HG03175 (cell line): ENCODE measurements at regions not wholly inside any gene's neighbourhood (a gene's known extent, or its start where the extent isn't known, plus 50 kb on each side); places are given as distances from the start of the nearest gene placed in this dataset.
"Not testable (repeated sequence)": the region's sequence is repeated elsewhere in the genome, so short reads cannot be mapped to it uniquely, and the experiment has no call there.

Experiments
- ATAC-seq: cut with Tn5 transposase; IDR thresholded peaks from one replicate; pipeline ENCODE4 v1.9.1; 2021; ENCODE audit warnings: mild to moderate bottlenecking, moderate library complexity; ENCODE audit not compliant: unreplicated experiment

- ATAC-seq, result no peak
Observed at GRCh38 chr2:187986390-187987105, 305.1 kb upstream of the GULP1 start.

GRCh38 chr2:187988348-187988747 is 303.3 kb upstream of the GULP1 start:
- ATAC-seq, result peak; percentile 30

- ATAC-seq, result no peak
Observed at GRCh38 chr2:187989925-187990623, 301.6 kb upstream of the GULP1 start.

- no peak for ATAC-seq
Observed at GRCh38 chr2:187991389-187991788, 300.3 kb upstream of the GULP1 start.

DNA sequence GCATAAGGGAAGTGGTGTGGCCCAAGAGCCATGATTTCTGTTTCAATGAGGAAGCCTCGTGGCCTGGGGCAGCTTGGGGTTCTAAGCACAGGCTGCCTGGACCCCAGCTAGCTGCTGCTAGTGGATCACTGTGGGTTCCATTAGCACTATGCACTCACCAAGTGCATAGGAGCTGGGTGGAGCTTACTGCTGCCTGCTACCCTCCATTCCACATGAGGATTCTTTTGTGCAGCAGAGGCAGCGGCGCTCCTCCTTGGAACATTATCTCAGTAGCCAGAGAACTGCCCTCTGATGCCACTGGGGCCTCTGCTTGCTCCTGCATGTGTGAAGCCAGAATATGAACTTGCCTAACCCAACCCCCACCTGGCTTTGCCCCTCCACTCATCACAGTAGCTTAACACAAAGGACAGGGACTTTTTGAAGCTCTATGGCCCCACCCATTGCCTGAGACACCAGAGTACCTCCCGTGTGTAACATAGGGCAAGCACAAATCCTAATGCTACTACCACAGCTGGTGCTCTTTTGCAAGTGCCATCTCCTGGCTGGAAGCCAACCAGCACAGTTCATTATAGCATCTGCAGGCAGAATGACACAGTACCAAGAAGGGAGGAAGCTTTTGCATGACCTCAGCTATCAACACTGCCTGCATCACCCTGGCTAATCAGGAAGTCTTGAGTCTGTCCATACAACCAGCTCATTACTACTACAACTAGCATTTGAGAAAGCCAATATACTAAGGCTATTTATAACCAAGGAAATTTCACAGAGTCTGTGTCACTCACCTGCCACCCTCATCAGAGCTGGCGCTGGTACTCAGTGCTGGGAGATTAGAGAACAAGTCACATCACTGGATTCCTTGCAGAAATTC is 297.0 kb upstream of the GULP1 start:
- no peak for ATAC-seq

- no peak for ATAC-seq
Observed at GRCh38 chr2:187995556-187995955, 296.1 kb upstream of the GULP1 start.

- ATAC-seq, result no peak
Observed at GRCh38 chr2:187996630-187997029, 295.0 kb upstream of the GULP1 start.

GRCh38 chr2:188000189-188000588 is 291.5 kb upstream of the GULP1 start:
- no peak for ATAC-seq

DNA sequence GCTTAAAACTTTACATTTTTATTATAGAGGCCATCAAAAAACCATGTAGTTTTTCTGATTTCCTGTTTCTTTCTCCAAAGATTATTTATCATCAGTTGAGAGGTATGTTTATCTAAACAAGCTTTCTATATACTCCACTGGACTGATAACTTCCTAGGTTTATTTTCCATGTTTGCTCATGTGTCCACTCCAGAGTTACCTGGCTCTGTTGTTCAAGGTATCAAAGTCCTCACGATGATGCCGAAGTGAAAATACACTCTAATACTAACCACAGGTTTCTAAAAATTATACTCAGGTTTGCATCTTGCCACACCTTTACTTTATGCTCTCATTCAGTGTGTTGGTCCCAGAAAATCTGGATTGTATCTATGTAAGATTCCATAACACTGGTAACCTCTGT is 287.9 kb upstream of the GULP1 start:
- no peak for ATAC-seq

GRCh38 chr2:188013767-188014166 is 277.9 kb upstream of the GULP1 start:
- no peak for ATAC-seq

- ATAC-seq, result no peak
Observed at GRCh38 chr2:188016917-188017316, 274.8 kb upstream of the GULP1 start.

- no peak for ATAC-seq
Observed at GRCh38 chr2:188022389-188022788, 269.3 kb upstream of the GULP1 start.

- ATAC-seq, result no peak
Observed at GRCh38 chr2:188023035-188023434, 268.6 kb upstream of the GULP1 start.

DNA sequence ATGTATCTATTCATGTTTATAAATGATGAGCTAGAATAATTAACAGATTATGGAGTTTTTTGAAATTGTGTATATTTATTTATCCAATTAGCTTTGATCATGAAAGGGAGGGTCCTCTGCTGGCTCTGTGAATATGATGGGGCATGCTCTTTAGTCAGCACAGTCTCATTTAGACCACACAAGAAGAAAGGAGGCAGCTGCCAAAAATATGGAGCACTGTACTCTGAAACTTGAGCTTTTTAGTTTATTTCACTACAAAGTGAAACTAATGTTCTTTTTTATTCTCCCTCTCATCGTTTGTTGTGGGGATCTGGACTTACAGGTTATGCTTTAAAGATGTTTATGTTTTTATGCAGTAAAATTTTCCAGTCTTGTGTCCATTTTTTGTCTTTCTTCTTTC is 266.9 kb upstream of the GULP1 start:
- ATAC-seq, result no peak

DNA sequence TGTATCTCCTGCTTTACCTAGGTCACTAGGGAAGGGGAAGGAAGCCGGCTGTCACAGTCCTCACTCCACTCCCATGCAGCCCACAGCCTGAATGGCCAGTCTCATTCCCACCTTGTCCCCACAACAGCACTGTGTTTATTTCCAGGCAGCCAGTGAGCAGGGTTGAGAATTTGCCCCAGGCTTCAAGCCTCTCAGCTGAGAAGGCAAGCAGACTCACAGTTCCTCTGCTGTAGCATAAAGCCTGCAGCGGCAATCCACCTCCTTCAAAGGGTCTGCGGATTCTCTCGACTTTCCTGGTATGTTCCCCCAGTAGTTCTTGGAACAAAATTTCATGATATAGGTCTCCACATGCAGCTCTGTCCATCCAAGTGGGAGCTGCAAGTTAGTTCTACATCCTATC is 262.9 kb upstream of the GULP1 start:
- no peak for ATAC-seq

- no peak for ATAC-seq
Observed at GRCh38 chr2:188032306-188032705, 259.4 kb upstream of the GULP1 start.

GRCh38 chr2:188032786-188033185 is 258.9 kb upstream of the GULP1 start:
- no peak for ATAC-seq

DNA sequence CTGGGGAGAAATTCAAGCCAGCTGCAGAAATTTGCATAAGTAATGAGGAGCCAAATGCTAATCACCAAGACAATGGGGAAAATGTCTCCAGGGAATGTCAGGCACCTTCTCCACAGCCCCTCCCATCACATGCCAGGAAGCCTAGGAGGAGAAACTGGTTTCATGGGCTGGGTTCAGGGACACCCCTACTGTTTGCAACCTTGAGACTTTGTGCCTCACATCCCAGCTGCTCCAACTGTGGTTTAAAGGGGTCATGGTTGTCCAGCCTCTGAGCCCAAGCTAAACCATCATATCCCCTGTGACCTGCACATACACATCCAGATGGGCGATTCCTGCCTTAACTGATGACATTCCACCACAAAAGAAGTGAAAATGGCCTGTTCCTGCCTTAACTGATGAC is 258.4 kb upstream of the GULP1 start:
- not testable (repeated sequence) for ATAC-seq

- ATAC-seq, result not testable (repeated sequence)
Observed at GRCh38 chr2:188034102-188034501, 257.6 kb upstream of the GULP1 start.

DNA sequence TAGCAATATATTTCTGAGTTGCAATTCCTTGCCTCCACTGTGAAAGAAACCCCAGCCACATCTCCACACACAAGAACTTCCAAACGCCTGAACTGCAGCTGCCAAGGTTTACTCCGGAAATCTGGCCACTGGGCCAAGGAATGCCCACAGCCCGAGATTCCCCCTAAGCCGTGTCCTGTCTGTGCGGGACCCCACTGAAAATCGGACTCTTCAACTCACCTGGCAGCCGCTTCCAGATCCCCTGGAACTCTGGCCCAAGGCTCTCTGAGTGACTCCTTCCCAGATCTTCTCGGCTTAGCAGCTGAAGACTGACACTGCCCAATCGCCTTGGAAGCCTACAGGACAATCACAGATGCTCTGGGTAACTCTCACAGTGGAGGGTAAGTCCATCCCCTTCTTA is 256.3 kb upstream of the GULP1 start:
- not testable (repeated sequence) for ATAC-seq

GRCh38 chr2:188036786-188037185 is 254.9 kb upstream of the GULP1 start:
- ATAC-seq, result not testable (repeated sequence)

GRCh38 chr2:188039307-188039706 is 252.4 kb upstream of the GULP1 start:
- ATAC-seq, result no peak
